ENCODE measurements at regions not wholly inside any gene's neighbourhood (a gene's known extent, or its start where the extent isn't known, plus 50 kb on each side); places are given as distances from the start of the nearest gene placed in this dataset.
"Not testable (repeated sequence)": the region's sequence is repeated elsewhere in the genome, so short reads cannot be mapped to it uniquely, and the experiment has no call there.

DNA sequence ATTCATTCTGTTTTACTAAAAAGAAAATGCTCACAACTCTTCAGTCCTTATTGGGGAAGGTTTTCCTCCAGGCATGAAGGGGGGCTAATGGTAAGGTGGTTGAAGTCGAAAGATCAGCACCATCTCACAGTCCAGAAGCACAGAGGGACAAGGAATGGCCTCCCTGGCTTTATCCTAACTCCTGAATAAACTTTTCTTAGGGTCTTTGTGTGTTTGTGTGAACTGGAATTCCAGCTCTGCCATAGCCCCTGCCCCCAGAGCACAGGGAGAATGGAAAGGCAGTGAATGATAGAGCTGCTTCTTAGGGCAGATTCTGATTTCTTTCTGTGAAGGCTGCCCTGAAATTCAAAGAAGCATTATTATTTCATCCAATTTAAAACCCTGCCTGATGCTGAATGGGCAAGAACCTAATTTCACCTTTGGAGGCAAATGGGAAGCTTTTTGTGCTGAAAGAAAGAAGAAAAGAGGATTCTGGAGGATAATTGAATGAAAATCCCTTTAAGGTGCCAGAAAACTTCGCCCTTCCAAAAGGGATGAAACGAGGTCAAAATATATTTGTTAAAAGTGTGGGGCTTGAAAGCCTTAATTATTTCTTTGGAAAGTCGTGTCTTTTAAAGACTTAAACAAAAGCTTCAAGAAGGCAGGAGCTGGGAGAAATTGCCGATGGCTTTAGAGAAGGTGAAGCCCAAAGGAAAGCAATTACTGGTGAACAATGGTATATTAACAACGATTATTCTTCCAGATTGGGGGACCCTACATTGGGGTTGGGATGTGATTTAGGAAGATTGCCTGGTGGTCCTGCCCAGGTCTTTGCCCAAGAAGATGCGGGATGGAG lies 259.9 kb upstream of the RGMA start:
- Histone ChIP-seq H3K9me3 (no peaks in the 10 kb centered on the region), H3K27ac (no peak overlapping the region), H3K4me3 (no peak overlapping the region), H3K27me3 (replicated peaks; ENCODE audit: insufficient read depth) (no peaks in the 10 kb centered on the region), H3K4me1 (ENCODE audit: control insufficient read depth in 1 of 2, low read depth in 2 of 2) (no peaks in the 10 kb centered on the region), H3K36me3 (no peaks in the 10 kb centered on the region)
- TF ChIP-seq, protein P1, sequence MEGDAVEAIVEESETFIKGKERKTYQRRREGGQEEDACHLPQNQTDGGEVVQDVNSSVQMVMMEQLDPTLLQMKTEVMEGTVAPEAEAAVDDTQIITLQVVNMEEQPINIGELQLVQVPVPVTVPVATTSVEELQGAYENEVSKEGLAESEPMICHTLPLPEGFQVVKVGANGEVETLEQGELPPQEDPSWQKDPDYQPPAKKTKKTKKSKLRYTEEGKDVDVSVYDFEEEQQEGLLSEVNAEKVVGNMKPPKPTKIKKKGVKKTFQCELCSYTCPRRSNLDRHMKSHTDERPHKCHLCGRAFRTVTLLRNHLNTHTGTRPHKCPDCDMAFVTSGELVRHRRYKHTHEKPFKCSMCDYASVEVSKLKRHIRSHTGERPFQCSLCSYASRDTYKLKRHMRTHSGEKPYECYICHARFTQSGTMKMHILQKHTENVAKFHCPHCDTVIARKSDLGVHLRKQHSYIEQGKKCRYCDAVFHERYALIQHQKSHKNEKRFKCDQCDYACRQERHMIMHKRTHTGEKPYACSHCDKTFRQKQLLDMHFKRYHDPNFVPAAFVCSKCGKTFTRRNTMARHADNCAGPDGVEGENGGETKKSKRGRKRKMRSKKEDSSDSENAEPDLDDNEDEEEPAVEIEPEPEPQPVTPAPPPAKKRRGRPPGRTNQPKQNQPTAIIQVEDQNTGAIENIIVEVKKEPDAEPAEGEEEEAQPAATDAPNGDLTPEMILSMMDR (IDR thresholded peaks at IDR 0.05), result no peak
- no peak for ATAC-seq (ENCODE audit: insufficient number of reproducible peaks, low FRiP score, low read depth)
- no peak for DNase-seq (ENCODE audit: low spot score)

- TF ChIP-seq, protein P1 (IDR thresholded peaks at IDR 0.05), result no peak
- no peak overlapping the region for H3K27ac ChIP-seq
- H3K36me3 ChIP-seq, result no peaks in the 10 kb centered on the region
- H3K4me1 ChIP-seq (ENCODE audit: control insufficient read depth in 1 of 2, low read depth in 2 of 2), result no peaks in the 10 kb centered on the region
- no peaks in the 10 kb centered on the region for H3K9me3 ChIP-seq
- H3K4me3 ChIP-seq, result no peak overlapping the region
- DNase-seq (ENCODE audit: low spot score), result no peak
- no peak for ATAC-seq (ENCODE audit: insufficient number of reproducible peaks, low FRiP score, low read depth)
- H3K27me3 ChIP-seq (replicated peaks; ENCODE audit: insufficient read depth), result no peaks in the 10 kb centered on the region
These were observed 259.0 kb upstream of the RGMA start for GRCh38 chr15:93347986-93348385.

GRCh38 chr15:93345981-93346380 lies 257.0 kb upstream of the RGMA start:
- Histone ChIP-seq H3K9me3 (no peaks in the 10 kb centered on the region), H3K36me3 (no peaks in the 10 kb centered on the region), H3K4me3 (no peak overlapping the region), H3K27me3 (replicated peaks; ENCODE audit: insufficient read depth) (no peaks in the 10 kb centered on the region), H3K4me1 (ENCODE audit: control insufficient read depth in 1 of 2, low read depth in 2 of 2) (no peaks in the 10 kb centered on the region), H3K27ac (no peak overlapping the region)
- DNase-seq (ENCODE audit: low spot score) (no peak), ATAC-seq (ENCODE audit: insufficient number of reproducible peaks, low FRiP score, low read depth) (no peak)
- TF ChIP-seq, protein P1 (IDR thresholded peaks at IDR 0.05), result no peak

DNA sequence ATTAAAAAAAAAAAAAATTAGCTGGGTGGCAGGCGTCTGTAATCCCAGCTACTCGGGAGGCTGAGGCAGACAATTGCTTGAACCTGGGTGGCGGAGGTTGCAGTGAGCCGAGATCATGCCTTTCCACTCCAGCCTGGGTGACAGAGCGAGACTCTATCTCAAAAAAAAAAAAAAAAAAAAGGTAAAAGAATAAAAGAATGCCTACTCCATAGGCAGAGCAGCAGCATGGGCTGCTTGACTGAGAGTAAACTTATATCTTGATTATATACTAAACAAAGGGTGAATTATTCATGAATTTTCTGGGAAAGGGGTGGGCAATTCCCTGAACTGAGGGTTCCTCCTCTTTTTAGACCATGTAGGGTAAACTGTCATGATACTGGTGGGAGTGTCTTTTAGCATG lies 254.4 kb upstream of the RGMA start:
- not testable (repeated sequence) for H3K27me3 ChIP-seq (replicated peaks; ENCODE audit: insufficient read depth); H3K4me1 ChIP-seq (ENCODE audit: control insufficient read depth in 1 of 2, low read depth in 2 of 2); ATAC-seq (ENCODE audit: insufficient number of reproducible peaks, low FRiP score, low read depth); H3K4me3 ChIP-seq; H3K9me3 ChIP-seq; DNase-seq (ENCODE audit: low spot score); H3K27ac ChIP-seq; H3K36me3 ChIP-seq

DNA sequence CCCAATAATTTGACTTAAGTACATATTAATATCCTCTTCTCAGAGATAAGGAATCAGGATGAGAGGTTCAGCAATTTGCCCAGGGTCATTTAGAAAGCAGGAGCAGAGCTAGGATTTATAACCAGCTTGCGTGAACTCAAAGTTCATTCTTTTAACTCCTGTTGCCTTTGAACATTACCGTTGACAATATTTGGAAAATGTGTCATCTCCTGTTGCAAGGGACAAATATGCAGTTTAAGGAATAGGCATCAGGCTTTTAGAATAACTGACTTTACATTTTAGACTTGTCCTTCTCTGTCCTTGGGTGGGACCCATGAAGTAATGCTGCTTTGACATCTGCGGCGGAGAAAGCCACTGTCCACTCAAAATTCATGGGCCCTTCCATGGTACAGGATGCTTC lies 252.2 kb upstream of the RGMA start:
- TF ChIP-seq, protein P1 (IDR thresholded peaks at IDR 0.05), result no peak
- no peak overlapping the region for H3K4me3 ChIP-seq
- ATAC-seq (ENCODE audit: insufficient number of reproducible peaks, low FRiP score, low read depth), result no peak
- no peaks in the 10 kb centered on the region for H3K9me3 ChIP-seq
- DNase-seq (ENCODE audit: low spot score), result no peak
- no peak overlapping the region for H3K27ac ChIP-seq
- no peaks in the 10 kb centered on the region for H3K36me3 ChIP-seq
- H3K4me1 ChIP-seq (ENCODE audit: control insufficient read depth in 1 of 2, low read depth in 2 of 2), result no peaks in the 10 kb centered on the region
- H3K27me3 ChIP-seq (replicated peaks; ENCODE audit: insufficient read depth), result no peaks in the 10 kb centered on the region

DNA sequence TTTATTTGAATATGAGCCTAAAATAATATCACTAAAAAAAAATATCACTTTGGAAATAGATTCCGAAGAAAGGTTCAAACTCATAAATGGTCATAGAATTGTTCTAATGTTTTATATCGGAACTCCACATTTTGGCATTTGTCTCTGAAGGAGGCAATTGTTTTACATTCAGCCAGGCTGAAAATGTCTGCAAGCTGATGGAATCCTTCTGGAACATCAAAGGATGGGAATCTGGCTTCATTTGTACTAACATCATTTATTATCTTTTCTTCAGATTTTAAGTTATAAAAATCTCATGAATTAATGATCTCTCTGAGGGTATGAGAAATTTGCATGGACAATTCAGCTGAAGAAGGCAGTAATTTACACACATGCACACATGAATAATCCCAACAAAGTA lies 251.4 kb upstream of the RGMA start:
- Histone ChIP-seq H3K4me3 (no peak overlapping the region), H3K27me3 (replicated peaks; ENCODE audit: insufficient read depth) (no peaks in the 10 kb centered on the region), H3K4me1 (ENCODE audit: control insufficient read depth in 1 of 2, low read depth in 2 of 2) (no peaks in the 10 kb centered on the region), H3K36me3 (no peaks in the 10 kb centered on the region), H3K27ac (no peak overlapping the region), H3K9me3 (no peaks in the 10 kb centered on the region)
- TF ChIP-seq, protein P1 (IDR thresholded peaks at IDR 0.05), result no peak
- ATAC-seq (ENCODE audit: insufficient number of reproducible peaks, low FRiP score, low read depth), result no peak
- no peak for DNase-seq (ENCODE audit: low spot score)
